H9 (cell line): ENCODE measurements at regions not wholly inside any gene's neighbourhood (a gene's known extent, or its start where the extent isn't known, plus 50 kb on each side); places are given as distances from the start of the nearest gene placed in this dataset.

Experiments
- DNase-seq: peaks from one replicate; pipeline ENCODE4 v3.0.0-alpha.2; 2017
- H2AFZ ChIP-seq: one replicate; pipeline ENCODE4 v1.6.1; 2013; ENCODE audit warnings: mild to moderate bottlenecking, low read length, control low read depth, moderate library complexity
- H2AK5ac ChIP-seq: 2 replicates; pipeline ENCODE4 v1.6.1; 2013; ENCODE audit warnings: low read length, control low read depth, mixed read lengths; ENCODE audit not compliant: insufficient read length
- H2BK120ac ChIP-seq: one replicate; pipeline ENCODE4 v1.6.1; 2013; ENCODE audit warnings: low read depth, mild to moderate bottlenecking, low read length, control low read depth, inconsistent platforms; ENCODE audit not compliant: poor library complexity, severe bottlenecking
- H2BK12ac ChIP-seq: 2 replicates; pipeline ENCODE4 v1.6.1; 2013; ENCODE audit warnings: low read length, control low read depth, mixed read lengths, low read depth; ENCODE audit not compliant: insufficient read length
- H2BK15ac ChIP-seq: 2 replicates; pipeline ENCODE4 v1.6.1; 2013; ENCODE audit warnings: low read depth, low read length, control low read depth
- H2BK20ac ChIP-seq: one replicate; pipeline ENCODE4 v1.6.1; 2013; ENCODE audit warnings: low read depth, mild to moderate bottlenecking, low read length, control low read depth, inconsistent platforms; ENCODE audit not compliant: poor library complexity, severe bottlenecking
- H2BK5ac ChIP-seq: 2 replicates; pipeline ENCODE4 v1.6.1; 2013; ENCODE audit warnings: low read length, control low read depth, mixed read lengths; ENCODE audit not compliant: insufficient read length
- H3K14ac ChIP-seq: 2 replicates; pipeline ENCODE4 v1.6.1; 2013; ENCODE audit warnings: low read length, control low read depth; ENCODE audit not compliant: insufficient read depth
- H3K18ac ChIP-seq: 2 replicates; pipeline ENCODE4 v1.6.1; 2013; ENCODE audit warnings: low read depth, mild to moderate bottlenecking, mixed read lengths, low read length, control low read depth; ENCODE audit not compliant: insufficient read length
- H3K23ac ChIP-seq: 2 replicates; pipeline ENCODE4 v1.6.1; 2013; ENCODE audit warnings: low read length, control low read depth, mixed read lengths, low read depth; ENCODE audit not compliant: insufficient read length
- H3K23me2 ChIP-seq: 2 replicates; pipeline ENCODE4 v1.6.1; 2013; ENCODE audit warnings: low read depth, mild to moderate bottlenecking, mixed read lengths, low read length, control low read depth; ENCODE audit not compliant: insufficient read length, poor library complexity, severe bottlenecking
- H3K27ac ChIP-seq: 2 replicates; pipeline ENCODE4 v1.5.1; 2013; ENCODE audit warnings: low read length, control low read depth, mixed read lengths, low read depth; ENCODE audit not compliant: insufficient read length
- H3K27me3 ChIP-seq: 2 replicates; pipeline ENCODE4 v1.6.1; 2013; ENCODE audit warnings: low read length, control low read depth, inconsistent platforms; ENCODE audit not compliant: insufficient read depth
- H3K4ac ChIP-seq: 2 replicates; pipeline ENCODE4 v1.6.1; 2013; ENCODE audit warnings: low read depth, mild to moderate bottlenecking, control low read depth, inconsistent platforms, low read length, moderate library complexity
- H3K4me1 ChIP-seq: 2 replicates; pipeline ENCODE4 v1.6.1; 2013; ENCODE audit warnings: low read length, control low read depth, inconsistent platforms; ENCODE audit not compliant: insufficient read depth
- H3K4me2 ChIP-seq: 2 replicates; pipeline ENCODE4 v1.6.1; 2013; ENCODE audit warnings: low read length, control low read depth, mixed read lengths; ENCODE audit not compliant: insufficient read length, insufficient read depth
- H3K56ac ChIP-seq: 2 replicates; pipeline ENCODE4 v1.6.1; 2013; ENCODE audit warnings: low read depth, mild to moderate bottlenecking, mixed read lengths, low read length, control low read depth; ENCODE audit not compliant: insufficient read length
- H3K79me1 ChIP-seq: 2 replicates; pipeline ENCODE4 v1.6.1; 2013; ENCODE audit warnings: low read depth, mild to moderate bottlenecking, moderate library complexity, low read length, control low read depth, inconsistent platforms; ENCODE audit not compliant: insufficient read depth, poor library complexity, severe bottlenecking
- H3K79me2 ChIP-seq: 2 replicates; pipeline ENCODE4 v1.6.1; 2013; ENCODE audit warnings: low read length, control low read depth, inconsistent platforms; ENCODE audit not compliant: insufficient read depth
- H3K9ac ChIP-seq: 2 replicates; pipeline ENCODE4 v1.6.1; 2013; ENCODE audit warnings: low read length, control low read depth, mixed read lengths; ENCODE audit not compliant: insufficient read length; ENCODE audit errors: extremely low read depth
- H3K9me3 ChIP-seq: one replicate; pipeline ENCODE4 v1.6.1; 2013; ENCODE audit warnings: low read depth, low read length, inconsistent platforms; ENCODE audit not compliant: control insufficient read depth
- H3T11ph ChIP-seq: one replicate; pipeline ENCODE4 v1.6.1; 2013; ENCODE audit warnings: mild to moderate bottlenecking, low read length, control low read depth, inconsistent platforms
- H4K20me1 ChIP-seq: one replicate; pipeline ENCODE4 v1.6.1; 2013; ENCODE audit not compliant: control insufficient read depth, insufficient read length, insufficient read depth
- H4K5ac ChIP-seq: 2 replicates; pipeline ENCODE4 v1.6.1; 2013; ENCODE audit warnings: low read depth, mild to moderate bottlenecking, mixed read lengths, low read length, control low read depth; ENCODE audit not compliant: insufficient read length
- H4K8ac ChIP-seq: replicated peaks from 2 replicates; pipeline ENCODE4 v1.6.1; 2013; ENCODE audit warnings: low read length, control low read depth, mixed read lengths, low read depth; ENCODE audit not compliant: insufficient read length
- H4K91ac ChIP-seq: 2 replicates; pipeline ENCODE4 v1.6.1; 2013; ENCODE audit warnings: low read depth, mild to moderate bottlenecking, moderate library complexity, mixed read lengths, low read length, control low read depth; ENCODE audit not compliant: insufficient read length
- H3K27ac Mint-ChIP-seq, 3 experiments: 2 replicates in 2 of 3; 3 replicates in 1 of 3; pipeline ENCODE4 v1.8.0; 2020 to 2021; ENCODE audit warnings: mixed read lengths in 3 of 3, mild to moderate bottlenecking in 1 of 3, moderate library complexity in 1 of 3
- H3K27me3 Mint-ChIP-seq: 2 replicates; pipeline ENCODE4 v1.8.0; 2021; ENCODE audit warnings: low read depth, mild to moderate bottlenecking, moderate library complexity, mixed read lengths
- H3K36me3 Mint-ChIP-seq, 3 experiments: 2 replicates in 2 of 3; 3 replicates in 1 of 3; pipeline ENCODE4 v1.8.0; 2020 to 2021; ENCODE audit warnings: low read depth in 3 of 3, mixed read lengths in 3 of 3; ENCODE audit not compliant: insufficient read depth in 1 of 3
- H3K4me1 Mint-ChIP-seq, 2 experiments: 2 replicates each; pipeline ENCODE4 v1.8.0; 2020; ENCODE audit warnings: mixed read lengths in 2 of 2
- H3K4me3 Mint-ChIP-seq, 2 experiments: 2 replicates in 1 of 2; 3 replicates in 1 of 2; pipeline ENCODE4 v1.8.0; 2020 to 2021; ENCODE audit warnings: mild to moderate bottlenecking in 2 of 2, mixed read lengths in 2 of 2, moderate library complexity in 1 of 2
- H3K9me3 Mint-ChIP-seq, 2 experiments: 2 replicates in 1 of 2; 3 replicates in 1 of 2; pipeline ENCODE4 v1.8.0; 2020; ENCODE audit warnings: mild to moderate bottlenecking in 2 of 2, mixed read lengths in 2 of 2, moderate library complexity in 1 of 2
- CTCF ChIP-seq: fragments of 200-600 bp; sonication (generic); conservative IDR thresholded peaks from 3 replicates; pipeline ENCODE4 v1.8.0; 2021; ENCODE audit warnings: antibody characterized with exemption, mild to moderate bottlenecking
- WGBS: extraction: QIAGEN DNeasy Blood & Tissue Kit; methylation state at CpG from one replicate; pipeline ENCODE4 v1.1.7; 2013; ENCODE audit warnings: missing lambda C conversion rate, low lambda C conversion rate, mixed read lengths; ENCODE audit not compliant: insufficient read length; ENCODE audit errors: extremely low coverage; 5-methylcytosine and 5-hydroxymethylcytosine counted together

GRCh38 chr10:29202386-29202940 is 86.4 kb upstream of the LYZL1 start:
- Mint-ChIP-seq H3K9me3 (no peaks in the 10 kb centered on the region), H3K4me1 (peaks cover 31 to 32% of the 10 kb centered on the region in 2 experiments)
- H3K27ac ChIP-seq, result no peak overlapping the region

More at GRCh38 chr10:29202386-29202940, 86.4 kb upstream of the LYZL1 start:
- Mint-ChIP-seq H3K36me3 (no peaks in the 10 kb centered on the region), H3K27me3 (peaks cover 3% of the 10 kb centered on the region; the same call in 1 of the 2 replicates), H3K27ac (no peak overlapping the region), H3K4me3 (no peak overlapping the region)
- no peak overlapping the region for H2AK5ac ChIP-seq
- H3K9me3 ChIP-seq, result no peaks in the 10 kb centered on the region
- H4K8ac ChIP-seq, result no peak overlapping the region
- no peaks in the 10 kb centered on the region for H3K79me1 ChIP-seq
- no peaks in the 10 kb centered on the region for H4K20me1 ChIP-seq
- no peak overlapping the region for H3K4ac ChIP-seq
- H3K9ac ChIP-seq, result no peak overlapping the region
- H3K27me3 ChIP-seq, result no peaks in the 10 kb centered on the region
- no peak for TF ChIP-seq CTCF
- H2BK120ac ChIP-seq, result no peak overlapping the region
- no peak overlapping the region for H2AFZ ChIP-seq
- H3T11ph ChIP-seq, result no peak overlapping the region
- H3K18ac ChIP-seq, result no peak overlapping the region
- no peak for DNase-seq
- no peak overlapping the region for H3K14ac ChIP-seq
- no peak overlapping the region for H2BK5ac ChIP-seq
- no peak overlapping the region for H3K56ac ChIP-seq
- H2BK15ac ChIP-seq, result no peak overlapping the region
- H2BK12ac ChIP-seq, result no peak overlapping the region
- peaks cover 10% of the 10 kb centered on the region; the same call in 1 of the 2 replicates for H3K4me1 ChIP-seq
- H4K5ac ChIP-seq, result no peak overlapping the region
- no peak overlapping the region for H2BK20ac ChIP-seq
- no peak overlapping the region for H3K23ac ChIP-seq
- H3K4me2 ChIP-seq, result no peak overlapping the region
- H3K23me2 ChIP-seq, result no peaks in the 10 kb centered on the region
- H4K91ac ChIP-seq, result no peak overlapping the region
- H3K79me2 ChIP-seq, result no peaks in the 10 kb centered on the region
- no CpG with 5 or more reads among the region's 10 CpGs for WGBS
